ENCODE measurements at regions not wholly inside any gene's neighbourhood (a gene's known extent, or its start where the extent isn't known, plus 50 kb on each side); places are given as distances from the start of the nearest gene placed in this dataset.
"Not testable (repeated sequence)": the region's sequence is repeated elsewhere in the genome, so short reads cannot be mapped to it uniquely, and the experiment has no call there.

GRCh38 chr6:51167468-51167867 is 348.8 kb downstream of the TFAP2B start:
- TF ChIP-seq CTCF (conservative IDR thresholded peaks at IDR 0.05 in 1 of 2, IDR thresholded peaks at IDR 0.05 in 1 of 2; ENCODE audit: low read depth in 1 of 2, low read length in 2 of 2) (no peak), EZH2 (IDR thresholded peaks at IDR 0.05; ENCODE audit: low read length, missing control alignments) (no peak)
- Histone ChIP-seq H2AFZ (ENCODE audit: low read length) (no peak overlapping the region), H3K36me3 (ENCODE audit: control insufficient read depth, insufficient read depth, low read length) (no peaks in the 10 kb centered on the region), H3K4me3 (replicated peaks in 1 of 4; ENCODE audit: control extremely low read depth in 1 of 4, insufficient read depth in 1 of 4, low read depth in 3 of 4, low read length in 4 of 4) (no peak overlapping the region), H3K9ac (ENCODE audit: insufficient read depth, low read length) (no peak overlapping the region), H3K27me3 (ENCODE audit: control insufficient read depth, insufficient read depth, low read length) (no peaks in the 10 kb centered on the region), H3K79me2 (ENCODE audit: control insufficient read depth, insufficient read depth, low read length) (no peaks in the 10 kb centered on the region), H4K20me1 (ENCODE audit: control insufficient read depth, extremely low read depth, insufficient read depth, low read length) (no peaks in the 10 kb centered on the region), H3K9me3 (ENCODE audit: control insufficient read depth, insufficient read depth, low read depth, low read length) (no peaks in the 10 kb centered on the region), H3K27ac (ENCODE audit: insufficient read depth, low read length) (no peak overlapping the region), H3K4me2 (ENCODE audit: extremely low read depth, insufficient read depth, low read length) (no peak overlapping the region), H3K4me1 (ENCODE audit: control insufficient read depth, extremely low read depth, insufficient read depth, low read length) (no peaks in the 10 kb centered on the region)
- DNase-seq (ENCODE audit: low read depth in 2 of 2), result no peak

- no peak overlapping the region for H3K4me2 ChIP-seq (ENCODE audit: extremely low read depth, insufficient read depth, low read length)
- no peaks in the 10 kb centered on the region for H4K20me1 ChIP-seq (ENCODE audit: control insufficient read depth, extremely low read depth, insufficient read depth, low read length)
- H3K27me3 ChIP-seq (ENCODE audit: control insufficient read depth, insufficient read depth, low read length), result no peaks in the 10 kb centered on the region
Measured at GRCh38 chr6:51182827-51183226, 364.2 kb downstream of the TFAP2B start.

GRCh38 chr6:51184046-51184445 is 365.4 kb downstream of the TFAP2B start:
- H3K4me2 ChIP-seq (ENCODE audit: extremely low read depth, insufficient read depth, low read length), result no peak overlapping the region
- H3K27ac ChIP-seq (ENCODE audit: insufficient read depth, low read length), result no peak overlapping the region
- H3K9ac ChIP-seq (ENCODE audit: insufficient read depth, low read length), result no peak overlapping the region
- H4K20me1 ChIP-seq (ENCODE audit: control insufficient read depth, extremely low read depth, insufficient read depth, low read length), result no peaks in the 10 kb centered on the region
- no peak overlapping the region for H3K4me3 ChIP-seq (replicated peaks in 1 of 4; ENCODE audit: control extremely low read depth in 1 of 4, insufficient read depth in 1 of 4, low read depth in 3 of 4, low read length in 4 of 4)
- TF ChIP-seq EZH2 (IDR thresholded peaks at IDR 0.05; ENCODE audit: low read length, missing control alignments) (no peak), CTCF (conservative IDR thresholded peaks at IDR 0.05 in 1 of 2, IDR thresholded peaks at IDR 0.05 in 1 of 2; ENCODE audit: low read depth in 1 of 2, low read length in 2 of 2) (no peak)
- no peaks in the 10 kb centered on the region for H3K79me2 ChIP-seq (ENCODE audit: control insufficient read depth, insufficient read depth, low read length)
- no peak for DNase-seq (ENCODE audit: low read depth in 2 of 2)
- no peaks in the 10 kb centered on the region for H3K36me3 ChIP-seq (ENCODE audit: control insufficient read depth, insufficient read depth, low read length)
- no peaks in the 10 kb centered on the region for H3K9me3 ChIP-seq (ENCODE audit: control insufficient read depth, insufficient read depth, low read depth, low read length)
- no peaks in the 10 kb centered on the region for H3K27me3 ChIP-seq (ENCODE audit: control insufficient read depth, insufficient read depth, low read length)
- H2AFZ ChIP-seq (ENCODE audit: low read length), result no peak overlapping the region
- H3K4me1 ChIP-seq (ENCODE audit: control insufficient read depth, extremely low read depth, insufficient read depth, low read length), result no peaks in the 10 kb centered on the region

More at GRCh38 chr6:51182827-51183226, 364.2 kb downstream of the TFAP2B start:
- DNase-seq (ENCODE audit: low read depth in 2 of 2), result no peak
- Histone ChIP-seq H3K4me3 (replicated peaks in 1 of 4; ENCODE audit: control extremely low read depth in 1 of 4, insufficient read depth in 1 of 4, low read depth in 3 of 4, low read length in 4 of 4) (no peak overlapping the region), H3K27ac (ENCODE audit: insufficient read depth, low read length) (no peak overlapping the region), H3K9me3 (ENCODE audit: control insufficient read depth, insufficient read depth, low read depth, low read length) (no peaks in the 10 kb centered on the region), H3K79me2 (ENCODE audit: control insufficient read depth, insufficient read depth, low read length) (no peaks in the 10 kb centered on the region), H3K4me1 (ENCODE audit: control insufficient read depth, extremely low read depth, insufficient read depth, low read length) (no peaks in the 10 kb centered on the region), H2AFZ (ENCODE audit: low read length) (no peak overlapping the region), H3K36me3 (ENCODE audit: control insufficient read depth, insufficient read depth, low read length) (no peaks in the 10 kb centered on the region), H3K9ac (ENCODE audit: insufficient read depth, low read length) (no peak overlapping the region)
- TF ChIP-seq CTCF (conservative IDR thresholded peaks at IDR 0.05 in 1 of 2, IDR thresholded peaks at IDR 0.05 in 1 of 2; ENCODE audit: low read depth in 1 of 2, low read length in 2 of 2) (no peak), EZH2 (IDR thresholded peaks at IDR 0.05; ENCODE audit: low read length, missing control alignments) (no peak)

- H3K9me3 ChIP-seq (ENCODE audit: control insufficient read depth, insufficient read depth, low read depth, low read length); H3K4me2 ChIP-seq (ENCODE audit: extremely low read depth, insufficient read depth, low read length); H3K27me3 ChIP-seq (ENCODE audit: control insufficient read depth, insufficient read depth, low read length); H2AFZ ChIP-seq (ENCODE audit: low read length); H3K4me3 ChIP-seq (replicated peaks in 1 of 4; ENCODE audit: control extremely low read depth in 1 of 4, insufficient read depth in 1 of 4, low read depth in 3 of 4, low read length in 4 of 4); H3K27ac ChIP-seq (ENCODE audit: insufficient read depth, low read length); H3K9ac ChIP-seq (ENCODE audit: insufficient read depth, low read length); H3K79me2 ChIP-seq (ENCODE audit: control insufficient read depth, insufficient read depth, low read length); DNase-seq (ENCODE audit: low read depth in 2 of 2); H4K20me1 ChIP-seq (ENCODE audit: control insufficient read depth, extremely low read depth, insufficient read depth, low read length); H3K36me3 ChIP-seq (ENCODE audit: control insufficient read depth, insufficient read depth, low read length); H3K4me1 ChIP-seq (ENCODE audit: control insufficient read depth, extremely low read depth, insufficient read depth, low read length): not testable (repeated sequence)
Measured at GRCh38 chr6:51193163-51193562, 374.5 kb downstream of the TFAP2B start.
